Ascending aorta (tissue), 2 donors: ENCODE measurements at regions not wholly inside any gene's neighbourhood (a gene's known extent, or its start where the extent isn't known, plus 50 kb on each side); places are given as distances from the start of the nearest gene placed in this dataset.
"Not testable (repeated sequence)": the region's sequence is repeated elsewhere in the genome, so short reads cannot be mapped to it uniquely, and the experiment has no call there.

ENCODE experiments used
- DNase-seq, 2 donors: peaks; one replicate each; pipeline ENCODE4 v3.0.0-alpha.2; 2019; ENCODE audit warnings: low spot score in 2 of 2
- H3K27ac ChIP-seq, 2 donors: fragments of 200-600 bp; sonication (generic); one replicate each; pipeline ENCODE4 v1.5.1; 2016 to 2017; ENCODE audit warnings: mild to moderate bottlenecking in 1 of 2
- H3K27me3 ChIP-seq: fragments of 200-600 bp; sonication (generic); one replicate; pipeline ENCODE4 v1.5.1; 2017
- H3K36me3 ChIP-seq, 2 donors: fragments of 200-600 bp; sonication (generic); one replicate each; pipeline ENCODE4 v1.5.1; 2016
- H3K4me1 ChIP-seq, 2 donors: fragments of 200-600 bp; sonication (generic); one replicate each; pipeline ENCODE4 v1.5.1; 2016 to 2017; ENCODE audit warnings: mild to moderate bottlenecking in 1 of 2
- H3K4me3 ChIP-seq, 2 donors: fragments of 200-600 bp; sonication (generic); one replicate each; pipeline ENCODE4 v1.5.1; 2016 to 2017; ENCODE audit warnings: mild to moderate bottlenecking in 1 of 2
- H3K9me3 ChIP-seq, 2 donors: fragments of 200-600 bp; sonication (generic); one replicate each; pipeline ENCODE4 v1.5.1; 2016
- intact Hi-C: fragments of 100-400 bp; cut with DNase I; formaldehyde crosslinking; loops from one replicate; pipeline ENCODE4 v1.15.1; 2023
- TF ChIP-seq, protein P1 (sequence below), 3 experiments: fragments of 200-600 bp in 2 of 3; fragments of 450-650 bp in 1 of 3; sonication (generic) in 2 of 3; IDR thresholded peaks; one replicate each; pipeline ENCODE4 v1.5.1; 2016 to 2019; ENCODE audit warnings: antibody characterized with exemption in 3 of 3, mild to moderate bottlenecking in 1 of 3, moderate library complexity in 1 of 3

DNA sequence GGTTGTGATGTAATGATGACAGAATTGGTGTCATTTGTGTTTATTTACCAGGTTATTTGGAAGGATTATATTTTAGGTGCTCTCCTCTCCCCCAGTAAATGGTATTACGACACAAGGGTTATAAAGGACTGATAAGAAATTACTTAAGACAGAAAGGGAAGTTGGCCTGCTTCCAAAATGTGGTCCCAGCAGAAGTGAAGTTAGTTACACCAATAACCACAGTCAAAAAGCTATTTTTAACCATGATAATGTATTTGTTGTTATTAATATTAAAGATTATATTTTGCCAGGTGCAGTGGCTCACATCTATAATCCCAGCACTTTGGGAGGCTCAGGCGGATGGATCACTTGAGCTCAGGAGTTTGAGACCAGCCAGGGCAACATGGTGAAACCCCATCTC, 92.5 kb downstream of the SYT15B start:
- intact Hi-C loops, H3K9me3 ChIP-seq, H3K27me3 ChIP-seq, H3K36me3 ChIP-seq, DNase-seq, H3K27ac ChIP-seq, H3K4me1 ChIP-seq, H3K4me3 ChIP-seq: not testable (repeated sequence)

DNA sequence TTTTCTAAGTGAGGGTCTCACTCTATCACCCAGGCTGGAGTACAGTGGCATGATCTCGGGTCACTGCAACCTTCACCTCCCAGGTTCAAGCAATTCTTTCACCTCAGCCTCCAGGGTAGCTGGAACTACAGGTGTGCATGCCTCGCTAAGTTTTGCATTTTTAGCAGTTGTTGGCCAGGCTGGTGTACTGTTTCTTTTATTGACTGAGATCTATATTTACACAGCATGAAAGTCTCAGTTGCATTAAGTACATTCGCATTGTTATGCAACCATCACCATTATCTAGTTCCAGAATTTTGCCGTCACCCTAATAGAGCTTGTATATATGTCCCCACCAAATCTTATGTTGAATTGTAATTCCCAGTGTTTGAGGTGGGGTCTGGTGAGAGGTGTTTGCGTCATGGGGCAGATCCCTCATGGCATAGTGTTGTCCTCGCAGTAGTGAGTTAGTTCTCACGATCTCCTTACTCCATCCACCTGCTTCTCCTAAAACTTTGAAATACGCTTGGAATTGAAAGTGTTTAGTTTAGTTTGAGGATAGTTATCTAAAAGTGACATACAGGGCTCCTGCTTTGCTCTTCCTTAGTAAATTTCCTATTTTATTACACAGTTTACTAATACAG, 101.3 kb downstream of the SYT15B start:
- H3K27me3 ChIP-seq, H3K36me3 ChIP-seq, H3K9me3 ChIP-seq, H3K4me3 ChIP-seq, intact Hi-C loops, H3K27ac ChIP-seq, H3K4me1 ChIP-seq, DNase-seq: not testable (repeated sequence)

DNA sequence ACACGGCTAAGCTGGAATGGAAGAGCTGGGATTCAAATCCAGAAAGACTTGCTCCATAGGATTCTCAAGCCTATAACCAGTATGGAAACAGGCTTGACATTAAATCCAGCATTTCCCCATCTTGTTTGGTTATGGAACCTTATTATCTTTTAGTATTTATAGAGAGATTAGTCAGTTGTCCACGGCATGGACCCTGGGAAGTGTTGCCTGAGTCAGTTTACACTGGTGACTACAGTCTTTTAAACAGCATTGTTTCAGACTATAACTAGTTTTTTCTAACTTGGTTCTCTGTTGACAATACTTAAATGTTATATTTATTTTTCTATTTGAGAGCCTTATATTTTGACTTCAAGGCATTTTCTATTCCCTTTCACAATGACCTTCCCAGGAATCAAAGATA, 106.7 kb downstream of the SYT15B start:
- H3K4me3 ChIP-seq, H3K36me3 ChIP-seq, intact Hi-C loops: not testable (repeated sequence)

DNA sequence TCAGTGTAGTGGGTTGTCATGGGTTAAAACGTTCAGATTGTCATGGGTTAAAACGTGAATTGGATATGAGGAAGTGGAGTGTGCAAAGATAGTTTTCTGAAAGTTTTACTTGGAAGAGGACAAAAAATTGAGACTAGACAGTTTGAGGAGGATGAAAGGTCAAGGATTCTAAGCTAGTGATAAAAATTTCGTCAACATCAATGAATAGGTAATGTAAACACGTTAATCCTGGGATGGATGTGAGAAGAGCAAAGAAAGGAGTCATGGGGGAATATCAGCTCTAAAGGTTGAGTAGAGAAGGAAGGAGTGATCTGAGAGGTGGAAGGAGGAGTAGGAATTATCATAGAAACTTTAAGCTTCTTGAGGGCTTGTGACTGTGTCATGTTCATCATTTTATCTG, 109.2 kb downstream of the SYT15B start:
- H3K9me3 ChIP-seq, H3K4me1 ChIP-seq, H3K27ac ChIP-seq, H3K27me3 ChIP-seq, DNase-seq, intact Hi-C loops, H3K4me3 ChIP-seq, H3K36me3 ChIP-seq: not testable (repeated sequence)

More for the DNA sequence above, 106.7 kb downstream of the SYT15B start:
- not testable (repeated sequence) for H3K27me3 ChIP-seq, H3K4me1 ChIP-seq, H3K9me3 ChIP-seq, DNase-seq, H3K27ac ChIP-seq

DNA sequence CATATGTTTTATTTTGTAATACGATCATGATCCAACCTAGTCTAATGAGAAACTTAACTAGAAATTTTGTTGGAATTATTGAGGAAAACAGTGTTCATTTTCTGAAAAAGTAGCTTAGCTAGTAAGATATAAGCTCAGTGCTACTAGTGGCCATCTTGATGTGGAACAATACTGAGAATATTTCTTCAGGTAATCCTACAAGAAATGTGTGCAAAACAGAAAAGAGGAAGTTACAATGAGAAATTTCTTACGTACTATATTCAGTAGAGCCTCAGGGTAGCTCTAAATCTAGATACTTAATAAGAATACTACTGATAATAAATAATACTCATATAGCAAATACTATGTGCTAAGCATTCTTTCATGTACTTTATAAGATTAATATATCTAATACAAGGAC, 114.8 kb downstream of the SYT15B start:
- H3K27me3 ChIP-seq, intact Hi-C loops, H3K9me3 ChIP-seq, DNase-seq, H3K27ac ChIP-seq, H3K36me3 ChIP-seq, H3K4me1 ChIP-seq, H3K4me3 ChIP-seq: not testable (repeated sequence)

DNA sequence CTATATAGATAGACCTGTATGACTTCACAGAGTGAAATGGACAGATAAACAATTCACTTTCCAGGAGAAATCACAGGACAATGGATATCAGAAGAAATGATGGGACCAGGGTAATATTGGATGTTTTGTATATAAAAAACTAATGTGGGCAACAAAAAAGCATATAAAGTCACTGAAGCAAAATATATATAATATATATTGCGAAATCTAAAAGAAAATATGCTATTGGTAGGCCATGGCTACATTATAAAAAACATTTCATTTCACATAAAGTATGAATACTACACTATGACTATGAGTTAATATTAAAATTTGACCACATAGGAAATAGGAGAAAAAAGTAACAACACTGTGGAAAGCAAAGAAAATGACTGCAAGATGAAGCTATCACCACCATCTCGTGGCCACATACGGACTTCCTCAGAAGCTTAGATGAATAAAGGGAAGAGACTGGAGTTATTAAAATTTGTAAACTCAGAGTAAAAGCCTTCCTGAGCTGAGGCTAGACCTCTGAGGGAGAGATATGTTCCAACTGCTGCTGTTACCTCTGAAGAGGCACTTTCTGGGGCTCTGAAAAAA, 115.8 kb downstream of the SYT15B start:
- intact Hi-C loops, H3K27me3 ChIP-seq: not testable (repeated sequence)

DNA sequence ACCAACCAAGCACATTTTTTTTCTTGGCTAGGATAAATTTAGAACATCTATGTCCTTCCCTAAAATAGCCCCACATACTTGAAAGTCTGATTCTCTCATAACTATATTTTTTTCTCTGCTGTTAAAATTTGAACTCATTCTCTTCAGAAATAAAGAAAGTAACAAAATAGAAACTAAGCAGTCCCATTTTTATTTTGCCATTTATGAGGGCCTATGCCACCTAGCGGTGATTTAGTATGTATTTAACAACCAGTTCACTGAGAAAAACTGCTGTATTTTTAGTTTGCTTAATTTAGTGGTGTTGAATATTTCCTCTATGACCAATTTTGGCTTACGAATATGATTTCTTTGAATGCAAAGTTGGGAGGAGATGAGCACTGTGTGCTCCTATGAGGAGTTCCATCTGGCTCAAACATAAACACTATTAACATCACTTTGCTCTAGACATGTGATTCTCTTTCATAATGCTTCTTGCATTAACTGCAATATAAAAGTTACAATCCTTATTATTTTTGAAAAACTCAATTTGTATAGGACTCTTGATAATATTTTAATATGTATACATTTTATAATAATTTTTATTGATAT, 116.6 kb downstream of the SYT15B start:
- TF ChIP-seq, protein P1, sequence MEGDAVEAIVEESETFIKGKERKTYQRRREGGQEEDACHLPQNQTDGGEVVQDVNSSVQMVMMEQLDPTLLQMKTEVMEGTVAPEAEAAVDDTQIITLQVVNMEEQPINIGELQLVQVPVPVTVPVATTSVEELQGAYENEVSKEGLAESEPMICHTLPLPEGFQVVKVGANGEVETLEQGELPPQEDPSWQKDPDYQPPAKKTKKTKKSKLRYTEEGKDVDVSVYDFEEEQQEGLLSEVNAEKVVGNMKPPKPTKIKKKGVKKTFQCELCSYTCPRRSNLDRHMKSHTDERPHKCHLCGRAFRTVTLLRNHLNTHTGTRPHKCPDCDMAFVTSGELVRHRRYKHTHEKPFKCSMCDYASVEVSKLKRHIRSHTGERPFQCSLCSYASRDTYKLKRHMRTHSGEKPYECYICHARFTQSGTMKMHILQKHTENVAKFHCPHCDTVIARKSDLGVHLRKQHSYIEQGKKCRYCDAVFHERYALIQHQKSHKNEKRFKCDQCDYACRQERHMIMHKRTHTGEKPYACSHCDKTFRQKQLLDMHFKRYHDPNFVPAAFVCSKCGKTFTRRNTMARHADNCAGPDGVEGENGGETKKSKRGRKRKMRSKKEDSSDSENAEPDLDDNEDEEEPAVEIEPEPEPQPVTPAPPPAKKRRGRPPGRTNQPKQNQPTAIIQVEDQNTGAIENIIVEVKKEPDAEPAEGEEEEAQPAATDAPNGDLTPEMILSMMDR (IDR thresholded peaks at IDR 0.05), result peak in 2 of 3 experiments; percentile 41 to 43
- H3K4me1 ChIP-seq, H3K4me3 ChIP-seq, H3K27ac ChIP-seq, DNase-seq, H3K9me3 ChIP-seq, intact Hi-C loops, H3K36me3 ChIP-seq, H3K27me3 ChIP-seq: not testable (repeated sequence)

More for the DNA sequence above, 115.8 kb downstream of the SYT15B start:
- not testable (repeated sequence) for DNase-seq, H3K4me3 ChIP-seq, H3K36me3 ChIP-seq, H3K9me3 ChIP-seq, H3K27ac ChIP-seq, H3K4me1 ChIP-seq

DNA sequence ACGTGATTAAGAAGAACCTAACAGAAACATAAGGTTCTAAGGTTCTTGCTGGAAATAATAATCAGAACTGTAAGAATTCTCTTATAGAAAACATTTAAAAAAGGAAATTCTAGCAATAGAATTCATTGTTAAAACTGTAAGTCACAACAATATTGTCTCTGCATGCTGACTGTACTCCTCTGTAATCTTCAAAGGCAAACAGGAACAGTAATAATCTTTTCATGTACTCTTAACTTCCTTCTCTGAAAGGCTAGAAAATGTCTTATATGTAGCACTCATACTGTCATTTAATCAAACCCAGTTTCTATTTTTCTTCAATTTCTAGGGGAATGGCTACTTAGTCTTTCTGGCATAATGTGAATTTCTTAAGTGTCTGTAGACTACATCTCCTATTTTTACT, 103.5 kb upstream of the AGAP9 start:
- H3K4me3 ChIP-seq, H3K27me3 ChIP-seq, H3K36me3 ChIP-seq, H3K9me3 ChIP-seq, intact Hi-C loops, DNase-seq, H3K27ac ChIP-seq, H3K4me1 ChIP-seq: not testable (repeated sequence)

DNA sequence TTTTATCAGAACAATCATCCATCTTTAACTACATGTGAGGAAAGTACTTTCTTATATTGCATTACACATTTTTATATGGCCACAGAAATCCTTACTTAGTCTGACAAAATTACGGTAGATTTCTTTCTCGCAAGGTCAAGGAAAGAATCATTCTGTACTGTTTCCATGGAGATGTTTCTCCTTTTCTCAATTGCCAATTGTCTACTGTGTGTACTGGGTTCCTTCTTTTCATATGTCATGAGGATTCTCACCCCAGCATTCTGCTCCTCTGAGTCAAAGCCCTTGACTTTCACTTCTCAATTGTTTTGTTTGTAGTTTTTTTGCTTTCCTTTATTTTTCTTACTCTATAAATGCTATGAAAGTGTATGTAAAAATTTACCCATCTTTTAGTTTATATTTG, 99.3 kb upstream of the AGAP9 start:
- intact Hi-C loops, H3K27me3 ChIP-seq, H3K9me3 ChIP-seq, DNase-seq, H3K27ac ChIP-seq, H3K4me3 ChIP-seq, H3K4me1 ChIP-seq, H3K36me3 ChIP-seq: not testable (repeated sequence)

DNA sequence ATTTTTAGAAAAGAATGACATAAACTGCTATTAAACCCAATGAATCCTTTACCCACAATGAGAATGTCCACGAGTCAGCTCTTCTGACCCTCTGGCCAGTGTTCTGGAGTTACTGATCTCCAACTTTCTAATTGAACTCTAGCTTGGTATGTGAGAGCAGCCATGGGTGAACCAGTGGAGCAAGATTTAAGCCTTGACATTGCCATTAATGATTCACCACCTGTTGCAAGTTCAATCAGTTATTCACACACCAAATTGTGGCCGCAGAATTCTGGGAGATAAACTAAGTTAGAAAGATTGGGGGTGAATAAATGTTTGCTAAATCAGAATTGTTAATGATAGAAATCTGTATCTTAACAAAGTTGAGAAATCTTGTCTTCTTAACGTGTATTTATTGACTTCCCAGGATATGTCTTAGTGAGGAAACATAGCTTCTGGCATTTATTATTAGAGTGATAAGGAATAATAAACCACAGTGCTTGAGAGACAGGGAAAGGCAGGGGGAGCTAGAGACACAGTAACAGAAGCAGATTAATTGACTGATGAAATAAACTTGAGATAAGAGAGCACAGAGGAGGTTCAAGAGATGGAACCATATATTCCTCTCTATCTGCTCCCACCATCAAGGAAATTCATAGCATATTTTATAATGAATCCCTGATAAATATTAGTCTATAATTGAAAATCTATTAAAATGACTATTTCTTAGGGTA, 96.0 kb upstream of the AGAP9 start:
- H3K27ac ChIP-seq, H3K27me3 ChIP-seq, intact Hi-C loops, H3K9me3 ChIP-seq, DNase-seq, H3K36me3 ChIP-seq, H3K4me3 ChIP-seq, H3K4me1 ChIP-seq: not testable (repeated sequence)

DNA sequence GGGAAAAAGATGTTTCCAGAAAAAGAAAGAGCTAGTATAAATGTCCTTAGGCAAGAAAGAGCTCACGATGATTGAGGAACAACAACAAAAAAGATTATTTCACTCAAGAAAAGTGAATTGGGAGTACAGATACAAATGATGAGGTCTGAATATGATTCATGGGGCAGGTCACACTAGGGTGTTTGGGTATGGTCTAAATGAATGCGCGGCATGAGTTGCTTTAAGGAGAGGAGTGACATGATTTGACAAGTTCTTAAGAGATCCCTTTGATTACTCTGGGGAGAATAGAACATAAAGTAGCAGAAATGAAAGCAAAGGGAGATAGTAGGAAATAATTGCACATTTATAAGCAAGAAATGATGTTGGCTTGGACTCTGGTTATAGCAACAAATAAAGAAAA, 85.9 kb upstream of the AGAP9 start:
- intact Hi-C loops, H3K27me3 ChIP-seq, H3K4me3 ChIP-seq, H3K27ac ChIP-seq, H3K36me3 ChIP-seq, H3K4me1 ChIP-seq, H3K9me3 ChIP-seq, DNase-seq: not testable (repeated sequence)

DNA sequence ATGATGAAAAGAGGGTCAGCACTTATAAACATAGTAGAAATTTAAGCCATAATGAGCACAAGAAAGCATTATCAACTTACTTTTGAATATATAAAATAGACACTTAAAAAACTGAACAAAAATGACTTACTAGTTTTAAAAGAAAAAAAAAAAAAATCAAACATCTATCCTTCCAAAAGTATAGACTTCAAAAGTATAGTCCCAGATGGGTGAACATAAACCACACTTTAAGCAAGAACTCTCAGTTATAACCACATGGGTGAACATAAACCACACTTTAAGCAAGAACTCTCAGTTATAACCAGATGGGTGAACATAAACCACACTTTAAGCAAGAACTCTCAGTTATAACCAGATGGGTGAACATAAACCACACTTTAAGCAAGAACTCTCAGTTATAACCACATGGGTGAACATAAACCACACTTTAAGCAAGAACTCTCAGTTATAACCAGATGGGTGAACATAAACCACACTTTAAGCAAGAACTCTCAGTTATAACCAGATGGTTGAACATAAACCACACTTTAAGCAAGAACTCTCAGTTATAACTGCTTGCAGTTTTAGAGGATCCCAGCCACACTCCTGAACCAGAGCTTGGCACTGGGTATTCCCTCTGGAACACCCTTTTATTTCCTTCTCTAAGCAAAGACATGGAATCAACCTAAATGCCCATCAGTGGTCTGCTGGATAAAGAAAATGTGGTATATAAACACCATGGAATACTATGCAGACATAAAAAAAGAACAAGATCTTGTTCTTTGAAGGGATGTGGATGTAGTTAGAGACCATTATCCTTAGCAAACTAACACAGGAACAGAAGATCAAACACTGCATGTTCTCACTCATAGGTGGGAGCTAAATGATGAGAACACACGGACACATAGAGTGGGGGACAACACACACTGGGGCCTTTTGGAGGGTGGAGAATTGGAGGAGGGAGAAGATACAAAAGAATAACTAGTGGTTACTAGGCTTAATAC, 82.6 kb upstream of the AGAP9 start:
- H3K27me3 ChIP-seq, H3K4me1 ChIP-seq, intact Hi-C loops, H3K4me3 ChIP-seq, H3K9me3 ChIP-seq, DNase-seq, H3K36me3 ChIP-seq, H3K27ac ChIP-seq: not testable (repeated sequence)
